DND-41 (cell line): ENCODE measurements at regions not wholly inside any gene's neighbourhood (a gene's known extent, or its start where the extent isn't known, plus 50 kb on each side); places are given as distances from the start of the nearest gene placed in this dataset.

Source experiments
- ATAC-seq: fragments of 200-7000 bp; cut with Tn5 transposase; 3 replicates; pipeline ENCODE4 v1.9.1; 2021; ENCODE audit warnings: low read depth; ENCODE audit not compliant: insufficient read depth
- DNase-seq: peaks from one replicate; pipeline ENCODE4 v3.0.0-alpha.2; 2020
- H2AFZ ChIP-seq: 2 replicates; pipeline ENCODE4 v1.6.0; 2012; ENCODE audit warnings: low read depth, low read length
- H3K27ac ChIP-seq: 2 replicates; pipeline ENCODE4 v1.5.1; 2012; ENCODE audit warnings: low read length, inconsistent platforms
- H3K27me3 ChIP-seq: fragments of 200-600 bp; sonication (generic); 2 replicates; pipeline ENCODE4 v1.6.0; 2012; ENCODE audit warnings: low read length, mild to moderate bottlenecking, inconsistent platforms; ENCODE audit not compliant: insufficient read depth, poor library complexity
- H3K36me3 ChIP-seq: 2 replicates; pipeline ENCODE4 v1.5.1; 2012; ENCODE audit warnings: low read length, inconsistent platforms; ENCODE audit not compliant: insufficient read depth
- H3K4me1 ChIP-seq: 2 replicates; pipeline ENCODE4 v1.5.1; 2012; ENCODE audit warnings: mild to moderate bottlenecking, low read length; ENCODE audit not compliant: insufficient read depth
- H3K4me2 ChIP-seq: 2 replicates; pipeline ENCODE4 v1.6.0; 2012; ENCODE audit warnings: mild to moderate bottlenecking, moderate library complexity, low read length, inconsistent platforms; ENCODE audit not compliant: insufficient read depth
- H3K4me3 ChIP-seq, 2 experiments: fragments of 200-600 bp in 1 of 2; shearing (Covaris generic) in 1 of 2; 2 replicates each; pipeline ENCODE4 v1.5.1; 2012 to 2016; ENCODE audit warnings: inconsistent platforms in 2 of 2, low read length in 2 of 2, mild to moderate bottlenecking in 2 of 2, low read depth in 1 of 2, moderate library complexity in 1 of 2
- H3K79me2 ChIP-seq: 2 replicates; pipeline ENCODE4 v1.6.0; 2012; ENCODE audit warnings: low read length, inconsistent platforms; ENCODE audit not compliant: insufficient read depth
- H3K9ac ChIP-seq: 2 replicates; pipeline ENCODE4 v1.6.0; 2012; ENCODE audit warnings: low read depth, mild to moderate bottlenecking, inconsistent platforms, low read length, moderate library complexity
- H3K9me3 ChIP-seq: 2 replicates; pipeline ENCODE4 v1.5.1; 2012; ENCODE audit warnings: low read length, moderate library complexity, mild to moderate bottlenecking, inconsistent platforms; ENCODE audit not compliant: insufficient read depth, severe bottlenecking
- H4K20me1 ChIP-seq: 2 replicates; pipeline ENCODE4 v1.6.0; 2012; ENCODE audit warnings: low read length; ENCODE audit not compliant: insufficient read depth
- CTCF ChIP-seq: IDR thresholded peaks from 2 replicates; pipeline ENCODE4 v1.5.1; 2012; ENCODE audit warnings: borderline replicate concordance, low read length, moderate library complexity, mild to moderate bottlenecking; ENCODE audit not compliant: poor library complexity, severe bottlenecking; ENCODE audit errors: extremely low read depth
- EZH2 ChIP-seq: IDR thresholded peaks from 3 replicates; pipeline ENCODE4 v1.6.1; 2012; ENCODE audit warnings: borderline replicate concordance, low read depth, mild to moderate bottlenecking, moderate library complexity, low read length, inconsistent platforms; ENCODE audit not compliant: severe bottlenecking

DNA sequence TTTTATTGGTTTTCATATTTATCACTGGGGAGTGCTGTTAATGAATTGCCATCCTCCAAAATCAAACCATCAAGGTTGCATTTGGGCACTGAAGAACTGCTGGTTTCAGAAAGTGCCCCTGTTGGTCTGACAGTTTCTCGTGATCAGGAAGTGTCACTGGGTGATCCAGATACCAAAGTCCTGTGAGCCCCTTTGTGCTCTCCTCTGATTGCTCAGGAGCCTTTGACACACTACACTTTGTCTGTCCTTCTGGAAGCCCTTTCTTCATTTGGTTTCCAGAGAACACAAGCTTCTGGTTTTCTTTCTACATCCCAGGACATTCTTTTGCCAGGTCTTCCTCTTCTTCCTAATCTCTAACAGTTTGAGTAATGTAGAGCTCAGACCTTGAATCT lies 165.8 kb upstream of the PROX1 start:
- Histone ChIP-seq H3K27ac (no peak overlapping the region), H3K79me2 (no peaks in the 10 kb centered on the region), H3K4me2 (no peak overlapping the region), H4K20me1 (no peaks in the 10 kb centered on the region), H3K9ac (no peak overlapping the region), H3K36me3 (no peaks in the 10 kb centered on the region), H3K27me3 (no peaks in the 10 kb centered on the region), H3K4me1 (no peaks in the 10 kb centered on the region), H3K4me3 (no peak overlapping the region), H3K9me3 (no peaks in the 10 kb centered on the region), H2AFZ (no peak overlapping the region)
- TF ChIP-seq EZH2: no peak
- no peak for TF ChIP-seq CTCF
- ATAC-seq: no peak
- DNase-seq: no peak

GRCh38 chr1:213826891-213827290 lies 160.9 kb upstream of the PROX1 start:
- H2AFZ ChIP-seq: no peak overlapping the region
- ATAC-seq: no peak
- no peaks in the 10 kb centered on the region for H3K4me1 ChIP-seq
- DNase-seq: no peak
- peaks cover 7% of the 10 kb centered on the region for H3K9me3 ChIP-seq
- H4K20me1 ChIP-seq: no peaks in the 10 kb centered on the region
- no peak overlapping the region for H3K27ac ChIP-seq
- no peak overlapping the region for H3K4me3 ChIP-seq
- H3K4me2 ChIP-seq: no peak overlapping the region
- H3K79me2 ChIP-seq: no peaks in the 10 kb centered on the region
- no peaks in the 10 kb centered on the region for H3K27me3 ChIP-seq
- H3K36me3 ChIP-seq: no peaks in the 10 kb centered on the region
- H3K9ac ChIP-seq: no peak overlapping the region
- TF ChIP-seq CTCF: no peak
- TF ChIP-seq EZH2: no peak

DNA sequence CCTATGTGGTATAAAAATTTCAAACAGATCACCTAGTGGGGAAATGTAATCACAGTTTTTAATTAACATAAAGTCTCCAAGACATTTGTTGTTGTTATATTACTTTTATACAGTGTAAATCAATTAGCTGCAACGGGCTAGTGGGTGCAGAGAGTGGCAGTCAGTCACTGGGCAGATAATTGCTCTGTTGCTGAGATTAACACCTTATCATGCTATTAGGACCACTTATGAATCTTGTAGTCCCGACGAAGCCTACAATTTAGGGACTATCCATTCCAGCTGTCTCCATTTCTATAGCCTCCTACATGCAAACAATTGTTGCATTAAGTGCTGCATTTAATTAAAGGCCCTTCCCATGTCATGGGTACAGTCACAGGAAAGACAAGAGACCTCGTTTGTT lies 158.9 kb upstream of the PROX1 start:
- no peak overlapping the region for H3K27ac ChIP-seq
- H3K9me3 ChIP-seq: peaks cover 7% of the 10 kb centered on the region
- no peaks in the 10 kb centered on the region for H3K27me3 ChIP-seq
- H3K4me1 ChIP-seq: no peaks in the 10 kb centered on the region
- no peak for ATAC-seq
- no peak overlapping the region for H3K9ac ChIP-seq
- no peaks in the 10 kb centered on the region for H3K79me2 ChIP-seq
- H3K4me3 ChIP-seq: no peak overlapping the region
- no peak for TF ChIP-seq EZH2
- TF ChIP-seq CTCF: no peak
- DNase-seq: no peak
- H3K4me2 ChIP-seq: no peak overlapping the region
- H2AFZ ChIP-seq: no peak overlapping the region
- no peaks in the 10 kb centered on the region for H4K20me1 ChIP-seq
- H3K36me3 ChIP-seq: no peaks in the 10 kb centered on the region

- Histone ChIP-seq H3K4me3 (no peak overlapping the region), H3K27me3 (no peaks in the 10 kb centered on the region), H3K4me2 (no peak overlapping the region), H2AFZ (no peak overlapping the region), H4K20me1 (no peaks in the 10 kb centered on the region), H3K79me2 (no peaks in the 10 kb centered on the region), H3K9ac (no peak overlapping the region), H3K27ac (no peak overlapping the region), H3K36me3 (no peaks in the 10 kb centered on the region), H3K4me1 (no peaks in the 10 kb centered on the region), H3K9me3 (peaks cover 7% of the 10 kb centered on the region)
- ATAC-seq (no peak), DNase-seq (no peak)
- TF ChIP-seq EZH2 (no peak), CTCF (no peak)
Observed at GRCh38 chr1:213829780-213830179, 158.0 kb upstream of the PROX1 start.
